HEK293T (cell line): ENCODE measurements at regions not wholly inside any gene's neighbourhood (a gene's known extent, or its start where the extent isn't known, plus 50 kb on each side); places are given as distances from the start of the nearest gene placed in this dataset.

ENCODE experiments used
- CTCF ChIA-PET: fragments of 350-600 bp; formaldehyde crosslinking; extraction: SDS; loops from one replicate; lab custom pipeline; 2021; ENCODE audit warnings: antibody characterized with exemption, inconsistent platforms; lab: Yijun Ruan, JAX
- POLR2A ChIA-PET: fragments of 350-600 bp; formaldehyde crosslinking; extraction: SDS; loops from one replicate; lab custom pipeline; 2020; ENCODE audit warnings: antibody characterized with exemption, inconsistent platforms; lab: Yijun Ruan, JAX
- DNase-seq: peaks from one replicate; pipeline ENCODE4 v3.0.0; 2012; ENCODE audit warnings: mixed read lengths; ENCODE audit errors: extremely low spot score
- ARNT ChIP-seq: fragments of 450-650 bp; IDR thresholded peaks from 2 replicates; pipeline ENCODE4 v1.6.1; 2017; ENCODE audit warnings: mild to moderate bottlenecking
- BHLHE40 ChIP-seq: fragments of 450-650 bp; IDR thresholded peaks from 2 replicates; pipeline ENCODE4 v1.6.1; 2016; ENCODE audit warnings: mild to moderate bottlenecking, moderate library complexity, borderline replicate concordance
- CTBP1 ChIP-seq: fragments of 450-650 bp; IDR thresholded peaks from 2 replicates; pipeline ENCODE4 v1.6.1; 2016; ENCODE audit warnings: borderline replicate concordance
- ELF4 ChIP-seq: fragments of 450-650 bp; IDR thresholded peaks from 2 replicates; pipeline ENCODE4 v1.6.1; 2017; ENCODE audit warnings: antibody characterized with exemption
- FOXA1 ChIP-seq: fragments of 450-650 bp; IDR thresholded peaks from 2 replicates; pipeline ENCODE4 v1.6.1; 2016; ENCODE audit warnings: mild to moderate bottlenecking
- FOXK2 ChIP-seq: fragments of 450-650 bp; IDR thresholded peaks from 2 replicates; pipeline ENCODE4 v1.6.1; 2016; ENCODE audit warnings: mild to moderate bottlenecking
- FOXM1 ChIP-seq: fragments of 450-650 bp; IDR thresholded peaks from 2 replicates; pipeline ENCODE4 v1.6.1; 2017; ENCODE audit warnings: mild to moderate bottlenecking, borderline replicate concordance
- HDGF ChIP-seq: fragments of 450-650 bp; IDR thresholded peaks from 2 replicates; pipeline ENCODE4 v1.6.1; 2017; ENCODE audit warnings: antibody characterized with exemption, borderline replicate concordance
- L3MBTL2 ChIP-seq: fragments of 450-650 bp; conservative IDR thresholded peaks from 2 replicates; pipeline ENCODE4 v1.6.1; 2016; ENCODE audit warnings: mild to moderate bottlenecking
- LEF1 ChIP-seq: fragments of 450-650 bp; IDR thresholded peaks from 2 replicates; pipeline ENCODE4 v1.6.1; 2017; ENCODE audit warnings: mild to moderate bottlenecking, borderline replicate concordance
- NFRKB ChIP-seq: fragments of 450-650 bp; IDR thresholded peaks from 2 replicates; pipeline ENCODE4 v1.6.1; 2016; ENCODE audit warnings: mild to moderate bottlenecking, moderate library complexity
- PKNOX1 ChIP-seq: fragments of 450-650 bp; IDR thresholded peaks from 2 replicates; pipeline ENCODE4 v1.6.1; 2016
- SP1 ChIP-seq: fragments of 450-650 bp; IDR thresholded peaks from 2 replicates; pipeline ENCODE4 v1.6.1; 2017
- SUZ12 ChIP-seq: fragments of 450-650 bp; IDR thresholded peaks from 2 replicates; pipeline ENCODE4 v1.6.1; 2016; ENCODE audit warnings: mild to moderate bottlenecking
- TARDBP ChIP-seq: fragments of 450-650 bp; IDR thresholded peaks from 2 replicates; pipeline ENCODE4 v1.6.1; 2016
- ZNF384 ChIP-seq: fragments of 450-650 bp; IDR thresholded peaks from 2 replicates; pipeline ENCODE4 v1.6.1; 2016

DNA sequence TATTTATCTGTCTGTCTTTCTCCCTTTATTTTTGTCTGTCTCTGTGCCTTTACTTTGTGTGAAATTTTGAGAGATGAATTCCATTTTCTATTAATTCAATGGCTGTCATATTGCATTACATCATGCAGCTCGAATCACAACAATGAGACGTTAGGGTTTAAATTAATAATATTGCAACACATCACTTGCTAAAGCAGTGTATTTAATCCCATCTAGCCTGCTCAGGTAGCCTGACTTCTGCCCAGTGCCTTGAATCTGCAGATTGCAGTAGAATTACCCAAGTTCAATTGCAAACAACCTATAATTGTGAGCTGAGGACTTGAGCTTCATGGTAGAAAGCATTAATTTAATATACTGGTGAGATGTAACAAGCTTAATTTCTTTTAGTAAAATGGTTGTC is 235.7 kb upstream of the TSHZ2 start:
- DNase-seq: no peak
- TF ChIP-seq TARDBP (no peak), CTBP1 (no peak), NFRKB (no peak), ZNF384 (no peak), LEF1 (no peak), PKNOX1 (no peak), SP1 (no peak), BHLHE40 (no peak), SUZ12 (no peak)
- POLR2A ChIA-PET: no interaction called here
- CTCF ChIA-PET: no interaction called here

GRCh38 chr20:52731093-52731492 is 241.1 kb upstream of the TSHZ2 start:
- DNase-seq: no peak
- no peak for TF ChIP-seq ZNF384
- no peak for TF ChIP-seq PKNOX1
- TF ChIP-seq FOXA1: no peak
- TF ChIP-seq ELF4: no peak
- no peak for TF ChIP-seq NFRKB
- TF ChIP-seq LEF1: no peak
- no peak for TF ChIP-seq FOXM1
- no peak for TF ChIP-seq BHLHE40
- no peak for TF ChIP-seq SUZ12
- no peak for TF ChIP-seq CTBP1
- POLR2A ChIA-PET: no interaction called here
- CTCF ChIA-PET: no interaction called here

DNA sequence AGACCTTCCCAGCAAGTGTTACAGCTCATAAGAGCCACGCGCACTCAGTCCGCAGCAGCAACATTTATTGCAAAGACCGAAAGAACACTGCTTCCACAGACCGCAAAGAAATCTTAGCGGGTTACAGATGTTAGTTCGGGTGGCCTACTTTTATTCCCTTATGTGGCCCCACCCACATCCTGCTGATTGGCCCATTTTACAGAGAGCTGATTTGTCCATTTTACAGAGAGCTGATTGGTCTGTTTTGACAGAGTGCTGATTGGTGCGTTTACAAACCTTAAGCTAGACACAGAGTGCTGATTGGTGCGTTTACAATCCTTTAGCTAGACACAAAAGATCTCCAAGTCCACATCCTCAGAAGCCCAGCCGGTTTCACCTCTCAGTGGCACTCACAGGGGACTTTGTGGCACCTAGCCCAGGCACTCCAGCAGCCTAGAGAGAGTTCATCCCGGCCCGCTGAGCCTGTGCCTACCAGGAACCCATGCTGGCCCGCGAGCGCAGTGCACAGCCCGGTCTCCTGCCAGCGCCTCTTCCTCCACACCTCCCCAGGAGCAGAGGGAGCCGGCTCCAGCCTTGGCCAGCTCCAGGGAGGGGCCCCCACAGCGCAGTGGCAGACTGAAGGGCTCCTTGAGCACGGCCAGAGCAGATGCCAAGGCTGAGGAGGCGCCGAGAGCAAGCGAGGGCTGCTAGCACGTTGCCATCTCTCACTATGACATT is 244.3 kb upstream of the TSHZ2 start:
- TF ChIP-seq BHLHE40 (no peak), FOXA1 (no peak), FOXM1 (no peak), ELF4 (no peak), SP1 (no peak), FOXK2 (no peak), L3MBTL2 (no peak), CTBP1 (no peak), ARNT (no peak), SUZ12 (no peak), HDGF (no peak)
- CTCF ChIA-PET: no interaction called here
- no peak for DNase-seq
- POLR2A ChIA-PET: no interaction called here

DNA sequence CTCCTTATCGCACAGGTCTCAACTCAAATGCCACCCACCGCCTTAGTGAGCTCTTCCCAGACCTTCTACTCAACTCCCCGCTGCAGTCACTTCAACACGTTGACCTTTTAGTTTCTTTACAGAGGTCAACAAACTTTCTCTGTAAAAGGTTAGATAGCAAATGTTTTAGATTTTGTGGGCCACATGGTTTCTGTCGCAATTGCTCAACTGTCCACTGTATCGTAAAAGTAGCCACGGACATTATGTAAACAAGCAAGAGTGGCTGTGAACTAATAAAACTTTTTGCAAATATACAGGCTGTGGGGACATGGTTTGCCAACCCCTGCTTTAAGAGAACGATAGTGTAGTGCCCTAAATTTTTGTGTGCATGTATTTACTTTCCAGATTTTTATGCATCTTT is 247.6 kb upstream of the TSHZ2 start:
- DNase-seq: no peak
- TF ChIP-seq HDGF (no peak), L3MBTL2 (no peak), SP1 (no peak), TARDBP (no peak), FOXK2 (no peak), FOXM1 (no peak), LEF1 (no peak), SUZ12 (no peak), FOXA1 (no peak), ZNF384 (no peak), NFRKB (no peak), PKNOX1 (no peak), CTBP1 (no peak), ELF4 (no peak), BHLHE40 (no peak)
- POLR2A ChIA-PET: no interaction called here
- CTCF ChIA-PET: no interaction called here

- CTCF ChIA-PET: interaction anchor here (0.5 kb wide), 1 partner anchor 473 kb away, joined by 10 read pairs; no protein-coding TSS in a partner anchor
- no peak for TF ChIP-seq FOXA1
- TF ChIP-seq LEF1: no peak
- TF ChIP-seq TARDBP: no peak
- no peak for TF ChIP-seq SP1
- TF ChIP-seq PKNOX1: no peak
- no peak for DNase-seq
- POLR2A ChIA-PET: no interaction called here
These were observed 249.1 kb upstream of the TSHZ2 start for GRCh38 chr20:52722926-52723688.

DNA sequence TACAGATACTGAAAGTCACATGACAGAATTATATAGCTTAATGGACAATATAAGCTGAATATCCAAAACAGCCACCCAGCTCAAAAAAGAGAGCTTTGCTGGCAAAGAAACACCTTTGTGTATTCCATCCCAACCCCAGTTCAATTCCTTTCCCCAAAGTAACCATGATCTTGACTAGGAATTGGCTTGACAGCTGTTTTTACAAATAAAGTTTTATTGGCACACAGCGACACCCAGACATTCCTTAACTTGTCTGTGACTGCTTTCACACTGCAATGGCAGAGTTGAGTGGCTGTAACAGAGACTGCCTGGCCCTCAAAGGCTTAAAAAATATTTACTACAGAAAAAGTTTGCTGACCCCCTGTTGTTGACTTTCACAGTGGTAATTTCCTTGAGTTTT is 264.0 kb upstream of the TSHZ2 start:
- CTCF ChIA-PET: no interaction called here

More for the DNA sequence above, 264.0 kb upstream of the TSHZ2 start:
- POLR2A ChIA-PET: no interaction called here
- DNase-seq: no peak
- TF ChIP-seq FOXA1 (no peak), HDGF (no peak), L3MBTL2 (no peak), FOXM1 (no peak), ARNT (no peak), PKNOX1 (no peak), CTBP1 (no peak), NFRKB (no peak), ELF4 (no peak), TARDBP (no peak), SUZ12 (no peak), BHLHE40 (no peak), SP1 (no peak), LEF1 (no peak), ZNF384 (no peak), FOXK2 (no peak)
